Uterus (tissue), 2 donors: ENCODE measurements at regions not wholly inside any gene's neighbourhood (a gene's known extent, or its start where the extent isn't known, plus 50 kb on each side); places are given as distances from the start of the nearest gene placed in this dataset.

Source experiments
- CTCF ChIP-seq, 4 experiments: fragments of 200-600 bp in 2 of 4; fragments of 450-650 bp in 2 of 4; sonication (generic) in 2 of 4; IDR thresholded peaks; one replicate each; pipeline ENCODE4 v1.5.1; 2016 to 2019; ENCODE audit warnings: antibody characterized with exemption in 4 of 4, mild to moderate bottlenecking in 2 of 4, moderate library complexity in 1 of 4
- POLR2A ChIP-seq, 2 donors: fragments of 450-650 bp; IDR thresholded peaks; one replicate each; pipeline ENCODE4 v1.6.1; 2016; ENCODE audit warnings: antibody characterized with exemption in 2 of 2, mild to moderate bottlenecking in 1 of 2, moderate library complexity in 1 of 2

- TF ChIP-seq CTCF (IDR thresholded peaks at IDR 0.05) (no peak), POLR2A (IDR thresholded peaks at IDR 0.05) (no peak)
Observed at GRCh38 chr1:208787219-208787618, 543.0 kb upstream of the PLXNA2 start.
